NCI-H82 treated with DMSO at 0.1 percent for 48 hours (cell line): ENCODE measurements at regions not wholly inside any gene's neighbourhood (a gene's known extent, or its start where the extent isn't known, plus 50 kb on each side); places are given as distances from the start of the nearest gene placed in this dataset.

Source experiments
- DNase-seq: peaks from one replicate; lab custom pipeline; 2025; ENCODE audit not compliant: unreplicated experiment; lab: John Stamatoyannopoulos, UW

- no peak for DNase-seq
Measured at GRCh38 chr18:73797419-73797818, 350.2 kb downstream of the FBXO15 start.

GRCh38 chr18:73793386-73793785 lies 354.2 kb downstream of the FBXO15 start:
- DNase-seq, result no peak

- no peak for DNase-seq
Measured at GRCh38 chr18:73791081-73791480, 356.6 kb downstream of the FBXO15 start.

GRCh38 chr18:73790587-73790986 lies 357.0 kb downstream of the FBXO15 start:
- no peak for DNase-seq

GRCh38 chr18:73787316-73787715 lies 360.3 kb downstream of the FBXO15 start:
- DNase-seq, result no peak

- no peak for DNase-seq
Measured at GRCh38 chr18:73785300-73785699, 362.3 kb downstream of the FBXO15 start.

- no peak for DNase-seq
Measured at GRCh38 chr18:73784853-73785252, 362.8 kb downstream of the FBXO15 start.

GRCh38 chr18:73782405-73782804 lies 365.2 kb downstream of the FBXO15 start:
- no peak for DNase-seq

- no peak for DNase-seq
Measured at GRCh38 chr18:73780218-73780617, 367.4 kb downstream of the FBXO15 start.

GRCh38 chr18:73778032-73778359 lies 369.6 kb downstream of the FBXO15 start:
- no peak for DNase-seq

GRCh38 chr18:73777356-73778031 lies 370.1 kb downstream of the FBXO15 start:
- DNase-seq, result no peak

- DNase-seq, result no peak
Measured at GRCh38 chr18:73774811-73775509, 372.7 kb downstream of the FBXO15 start.

GRCh38 chr18:73768043-73768442 lies 379.6 kb downstream of the FBXO15 start:
- no peak for DNase-seq

- no peak for DNase-seq
Measured at GRCh38 chr18:73766910-73767515, 380.6 kb downstream of the FBXO15 start.

- DNase-seq, result no peak
Measured at GRCh38 chr18:73758446-73758845, 389.2 kb downstream of the FBXO15 start.

- DNase-seq, result no peak
Measured at GRCh38 chr18:73756256-73757091, 391.2 kb downstream of the FBXO15 start.

GRCh38 chr18:73752965-73753364 lies 394.7 kb downstream of the FBXO15 start:
- no peak for DNase-seq

- DNase-seq, result no peak
Measured at GRCh38 chr18:73752546-73752945, 395.1 kb downstream of the FBXO15 start.

- no peak for DNase-seq
Measured at GRCh38 chr18:73750052-73750451, 397.6 kb downstream of the FBXO15 start.

- no peak for DNase-seq
Measured at GRCh38 chr18:73749304-73749703, 398.3 kb downstream of the FBXO15 start.

- no peak for DNase-seq
Measured at GRCh38 chr18:73748731-73749130, 398.9 kb downstream of the FBXO15 start.

- DNase-seq, result no peak
Measured at GRCh38 chr18:73746101-73746500, 401.5 kb downstream of the FBXO15 start.
